Epithelial cell of prostate (primary cell): ENCODE measurements at regions not wholly inside any gene's neighbourhood (a gene's known extent, or its start where the extent isn't known, plus 50 kb on each side); places are given as distances from the start of the nearest gene placed in this dataset.

Experiments
- DNase-seq: peaks from one replicate; pipeline ENCODE4 v3.0.0-alpha.2; 2011; ENCODE audit warnings: low read depth, low spot score
- H3K27ac ChIP-seq: fragments of 450-650 bp; 2 replicates; pipeline ENCODE4 v1.5.1; 2017; ENCODE audit warnings: mild to moderate bottlenecking

DNA sequence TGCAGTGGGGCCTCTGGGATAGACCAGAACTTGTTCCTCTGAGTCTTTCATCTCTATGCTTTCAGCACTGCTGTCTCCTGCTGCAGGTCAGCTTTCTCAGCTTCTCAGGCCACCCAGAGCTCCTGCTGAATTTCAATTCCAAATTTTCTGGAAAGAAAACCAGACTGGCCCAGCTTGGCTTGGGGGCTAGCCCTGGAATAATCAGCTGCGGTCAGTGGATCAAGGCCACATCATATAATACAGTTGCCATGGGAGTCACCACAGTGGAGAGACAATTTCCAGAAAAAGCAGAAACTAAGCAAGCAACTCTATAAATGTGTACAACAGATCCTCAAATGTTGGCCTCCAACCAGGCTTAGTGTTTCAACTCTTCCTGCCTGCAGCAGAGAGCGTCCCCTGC is 91.1 kb upstream of the SLC24A5 start:
- H3K27ac ChIP-seq: no peak overlapping the region
- no peak for DNase-seq

DNA sequence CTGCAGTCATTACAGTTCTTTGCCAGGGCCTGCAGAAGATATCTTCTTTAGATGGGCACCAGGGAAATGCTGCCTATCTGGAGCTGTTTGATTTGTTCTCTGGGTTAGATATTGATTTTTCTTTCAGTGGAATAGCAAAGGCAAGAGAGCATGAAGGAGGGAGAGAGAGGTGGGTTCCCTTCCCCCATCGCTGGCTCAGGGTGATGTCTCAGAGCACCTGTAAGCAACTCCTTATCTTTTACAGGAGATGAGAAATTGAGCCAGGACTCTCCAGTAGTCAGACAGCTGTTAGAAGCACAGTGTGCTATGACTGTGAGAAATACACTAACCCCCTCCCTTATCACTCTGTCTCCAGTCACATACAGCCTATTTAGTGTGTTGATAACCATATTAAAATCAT is 89.3 kb upstream of the SLC24A5 start:
- no peak overlapping the region for H3K27ac ChIP-seq
- no peak for DNase-seq

- no peak overlapping the region for H3K27ac ChIP-seq
- no peak for DNase-seq
Measured at GRCh38 chr15:48031973-48032372, 88.8 kb upstream of the SLC24A5 start.

DNA sequence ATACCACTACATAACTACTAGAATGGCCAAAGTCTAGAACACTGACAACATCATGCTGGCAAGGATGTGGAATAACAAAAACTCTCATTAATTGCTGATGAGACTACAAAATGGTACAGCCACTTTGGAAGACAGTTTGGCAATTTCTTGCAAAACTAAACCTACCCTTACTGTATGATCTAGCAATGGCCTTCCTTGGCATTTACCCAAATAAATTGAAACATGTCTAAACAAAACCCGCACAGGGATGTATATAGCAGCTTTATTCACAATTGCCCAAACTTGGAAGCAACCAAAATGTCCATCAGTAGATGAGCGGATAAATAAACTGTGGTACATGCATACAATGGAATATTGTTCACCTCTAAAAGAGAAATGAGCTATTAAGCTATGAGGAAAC is 87.9 kb upstream of the SLC24A5 start:
- no peak overlapping the region for H3K27ac ChIP-seq

GRCh38 chr15:48038221-48038620 is 82.6 kb upstream of the SLC24A5 start:
- no peak for DNase-seq
- no peak overlapping the region for H3K27ac ChIP-seq

More for the DNA sequence above, 87.9 kb upstream of the SLC24A5 start:
- DNase-seq: no peak

GRCh38 chr15:48040166-48040817 is 80.5 kb upstream of the SLC24A5 start:
- no peak for DNase-seq
- no peak overlapping the region for H3K27ac ChIP-seq

DNA sequence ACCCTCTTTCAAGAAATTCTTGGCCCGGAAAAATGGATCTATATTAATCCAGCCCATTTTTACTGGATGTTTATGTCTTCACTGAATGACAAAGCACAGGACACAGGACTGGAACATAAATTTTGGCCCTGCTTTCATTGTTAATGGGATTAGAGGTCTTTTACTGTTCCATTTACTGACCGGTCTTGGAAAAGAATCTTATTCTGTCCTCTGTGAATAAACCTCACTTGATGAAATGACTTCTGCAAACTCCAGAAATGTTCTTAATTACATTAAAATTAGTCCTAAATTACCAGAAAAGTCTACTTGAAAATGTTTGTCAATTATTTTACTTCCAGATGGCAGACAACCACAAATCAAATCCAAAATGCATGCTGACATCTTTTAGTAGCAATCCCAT is 79.3 kb upstream of the SLC24A5 start:
- no peak for DNase-seq
- H3K27ac ChIP-seq: no peak overlapping the region

- DNase-seq: no peak
- no peak overlapping the region for H3K27ac ChIP-seq
Measured at GRCh38 chr15:48046813-48047438, 73.9 kb upstream of the SLC24A5 start.

GRCh38 chr15:48049736-48050135 is 71.1 kb upstream of the SLC24A5 start:
- no peak overlapping the region for H3K27ac ChIP-seq
- DNase-seq: no peak

DNA sequence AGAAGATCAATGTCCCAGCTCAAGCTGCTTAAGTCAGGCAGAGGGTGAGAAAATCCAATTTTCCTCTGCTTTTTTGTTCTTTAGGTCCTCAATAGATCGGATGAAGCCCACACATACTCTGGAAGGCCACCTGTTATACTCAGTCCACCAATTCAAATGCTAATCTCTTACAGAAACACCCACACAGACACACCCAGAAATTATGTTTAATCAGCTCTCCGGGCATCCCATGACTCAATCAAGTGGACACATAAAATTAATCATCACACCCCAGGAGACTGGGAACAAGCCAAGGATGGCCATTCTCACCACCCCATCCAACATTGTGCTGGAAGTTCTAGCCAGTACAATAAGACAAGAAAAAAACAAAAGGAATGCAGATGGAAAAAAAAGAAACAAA is 67.8 kb upstream of the SLC24A5 start:
- H3K27ac ChIP-seq: no peak overlapping the region
- peak; percentile 33 for DNase-seq

GRCh38 chr15:48058371-48058770 is 62.4 kb upstream of the SLC24A5 start:
- H3K27ac ChIP-seq: no peak overlapping the region
- no peak for DNase-seq

GRCh38 chr15:48059791-48060190 is 61.0 kb upstream of the SLC24A5 start:
- H3K27ac ChIP-seq: no peak overlapping the region
- DNase-seq: no peak

GRCh38 chr15:48060396-48060795 is 60.4 kb upstream of the SLC24A5 start:
- no peak for DNase-seq
- no peak overlapping the region for H3K27ac ChIP-seq

DNA sequence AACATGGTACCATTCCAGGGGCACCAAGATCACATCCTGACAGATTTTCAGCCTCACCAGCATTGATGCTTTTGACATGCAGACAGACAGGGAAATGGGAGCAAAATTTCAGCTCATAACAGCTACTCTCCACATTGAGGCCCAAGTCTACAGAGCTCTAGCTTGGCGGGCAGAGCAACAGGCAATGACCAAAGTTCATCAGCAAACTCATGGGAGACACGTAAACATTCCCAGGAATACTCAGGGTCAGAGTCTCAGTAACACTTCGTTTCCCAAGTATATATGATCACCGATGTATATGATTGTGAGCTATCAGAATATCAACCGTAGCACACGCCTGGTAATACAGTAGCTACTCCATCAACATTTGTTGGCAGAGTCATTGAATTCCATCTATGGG is 59.2 kb upstream of the SLC24A5 start:
- DNase-seq: no peak
- H3K27ac ChIP-seq: no peak overlapping the region

DNA sequence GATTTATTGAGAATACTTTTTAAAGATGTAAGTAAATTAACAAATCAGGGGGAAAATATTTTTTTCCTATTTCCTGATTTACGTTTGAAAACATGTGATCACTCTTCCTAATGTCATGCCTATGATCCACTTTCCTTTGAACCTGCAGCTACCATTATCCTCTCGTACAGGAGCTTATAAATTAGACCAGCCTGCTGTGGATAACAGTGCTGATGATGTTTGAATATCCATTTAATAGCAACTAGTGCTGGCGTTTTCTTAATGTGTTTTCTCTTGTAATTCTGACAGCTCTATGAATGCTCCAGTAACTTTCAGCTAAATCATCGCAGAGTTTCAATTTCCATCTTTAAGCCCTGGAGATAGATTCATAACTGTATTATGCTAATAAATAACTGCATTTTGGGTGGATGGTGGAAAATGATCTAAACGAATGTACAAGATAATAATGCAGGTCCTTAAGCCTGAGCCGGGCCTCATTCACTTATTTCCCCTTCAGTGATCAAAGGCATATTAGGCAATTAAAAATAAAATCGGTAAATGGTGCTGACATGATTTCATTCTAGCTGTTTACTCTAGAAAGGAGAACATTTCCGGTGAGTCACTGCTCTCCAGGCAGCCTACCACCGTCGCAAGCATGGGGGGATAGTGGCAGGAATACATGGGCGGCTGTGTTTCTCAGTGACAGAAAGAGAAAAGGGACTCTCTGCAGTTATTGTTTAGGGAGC is 58.5 kb upstream of the SLC24A5 start:
- no peak for DNase-seq
- no peak overlapping the region for H3K27ac ChIP-seq

- no peak for DNase-seq
- no peak overlapping the region for H3K27ac ChIP-seq
Measured at GRCh38 chr15:48063411-48063985, 57.3 kb upstream of the SLC24A5 start.

- no peak overlapping the region for H3K27ac ChIP-seq
- DNase-seq: no peak
Measured at GRCh38 chr15:48064421-48064820, 56.4 kb upstream of the SLC24A5 start.

DNA sequence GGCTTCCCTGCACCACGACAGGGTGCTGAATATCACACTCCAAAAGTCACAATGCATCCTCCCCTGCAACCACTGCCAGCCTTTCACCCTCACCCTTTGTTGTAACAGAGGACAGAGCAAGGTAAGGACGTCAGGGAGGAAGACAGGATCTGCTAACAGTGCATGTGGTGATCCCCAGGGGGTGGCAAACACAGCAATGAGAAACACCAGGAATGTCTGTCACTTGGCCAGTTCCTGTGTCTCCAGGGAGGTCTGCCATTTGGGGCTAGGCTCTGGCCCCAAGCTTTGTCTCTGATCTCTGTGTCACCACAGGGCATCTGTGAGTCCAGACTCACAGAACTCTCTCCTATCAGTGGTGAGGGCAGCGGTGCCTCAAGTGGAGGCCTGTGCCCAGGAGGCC is 54.3 kb upstream of the SLC24A5 start:
- DNase-seq: no peak
- no peak overlapping the region for H3K27ac ChIP-seq
